ENCODE measurements at regions not wholly inside any gene's neighbourhood (a gene's known extent, or its start where the extent isn't known, plus 50 kb on each side); places are given as distances from the start of the nearest gene placed in this dataset.

DNA sequence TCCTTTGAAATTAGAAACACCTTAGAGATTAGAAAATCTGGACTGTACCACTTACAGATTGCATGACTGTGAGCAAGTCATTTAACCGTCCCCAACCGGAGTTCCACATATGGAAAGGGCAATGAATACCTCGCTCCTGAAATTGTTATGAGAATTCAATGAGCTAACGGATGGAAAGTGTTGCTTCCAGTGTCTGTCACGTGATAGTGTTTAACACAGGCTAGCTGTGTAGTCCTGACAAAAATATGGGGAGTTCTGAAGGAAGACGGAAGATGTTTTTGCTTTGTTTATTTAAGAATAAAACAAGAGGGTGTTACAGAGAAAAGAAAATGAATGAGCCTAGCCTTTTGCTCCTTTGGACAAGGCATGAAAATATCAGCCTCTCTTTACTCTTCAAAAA lies 150.7 kb upstream of the SEMA6D start:
- DNase-seq (ENCODE audit: low spot score, unreplicated experiment), result no peak
- Mint-ChIP-seq H3K27ac (no peak overlapping the region), H3K36me3 (ENCODE audit: insufficient read depth) (no peaks in the 10 kb centered on the region)

DNA sequence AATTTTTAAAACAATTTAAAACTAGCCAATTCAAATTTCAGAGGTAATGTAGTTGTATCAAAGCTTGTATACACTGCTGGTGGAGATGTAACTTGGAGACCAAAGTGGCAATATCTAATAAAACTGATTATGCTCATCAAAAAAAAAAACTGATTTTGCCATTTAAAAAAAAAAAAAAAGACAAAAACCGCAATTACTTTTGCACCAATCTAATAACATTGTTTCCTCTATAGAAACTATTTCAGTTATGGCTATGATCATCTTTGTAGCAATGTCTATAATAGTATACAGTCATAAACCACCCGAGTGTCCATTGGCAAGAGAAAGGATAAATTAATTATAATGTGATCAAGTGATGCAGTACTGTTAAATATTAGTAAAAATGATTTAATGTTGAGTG lies 149.3 kb upstream of the SEMA6D start:
- Mint-ChIP-seq H3K27me3 (no peaks in the 10 kb centered on the region), H3K36me3 (ENCODE audit: insufficient read depth) (no peaks in the 10 kb centered on the region), H3K4me3 (ENCODE audit: low read depth) (no peak overlapping the region), H3K4me1 (ENCODE audit: low read depth) (peaks cover 5% of the 10 kb centered on the region), H3K27ac (no peak overlapping the region), H3K9me3 (ENCODE audit: low read depth) (no peaks in the 10 kb centered on the region)
- TF ChIP-seq, protein P1, sequence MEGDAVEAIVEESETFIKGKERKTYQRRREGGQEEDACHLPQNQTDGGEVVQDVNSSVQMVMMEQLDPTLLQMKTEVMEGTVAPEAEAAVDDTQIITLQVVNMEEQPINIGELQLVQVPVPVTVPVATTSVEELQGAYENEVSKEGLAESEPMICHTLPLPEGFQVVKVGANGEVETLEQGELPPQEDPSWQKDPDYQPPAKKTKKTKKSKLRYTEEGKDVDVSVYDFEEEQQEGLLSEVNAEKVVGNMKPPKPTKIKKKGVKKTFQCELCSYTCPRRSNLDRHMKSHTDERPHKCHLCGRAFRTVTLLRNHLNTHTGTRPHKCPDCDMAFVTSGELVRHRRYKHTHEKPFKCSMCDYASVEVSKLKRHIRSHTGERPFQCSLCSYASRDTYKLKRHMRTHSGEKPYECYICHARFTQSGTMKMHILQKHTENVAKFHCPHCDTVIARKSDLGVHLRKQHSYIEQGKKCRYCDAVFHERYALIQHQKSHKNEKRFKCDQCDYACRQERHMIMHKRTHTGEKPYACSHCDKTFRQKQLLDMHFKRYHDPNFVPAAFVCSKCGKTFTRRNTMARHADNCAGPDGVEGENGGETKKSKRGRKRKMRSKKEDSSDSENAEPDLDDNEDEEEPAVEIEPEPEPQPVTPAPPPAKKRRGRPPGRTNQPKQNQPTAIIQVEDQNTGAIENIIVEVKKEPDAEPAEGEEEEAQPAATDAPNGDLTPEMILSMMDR (IDR thresholded peaks at IDR 0.05; ENCODE audit: unreplicated experiment), result no peak
- DNase-seq (ENCODE audit: low spot score, unreplicated experiment), result no peak

More for the DNA sequence above, 150.7 kb upstream of the SEMA6D start:
- TF ChIP-seq, protein P1 (IDR thresholded peaks at IDR 0.05; ENCODE audit: unreplicated experiment), result no peak
- peaks cover 5% of the 10 kb centered on the region for H3K4me1 Mint-ChIP-seq (ENCODE audit: low read depth)
- no peaks in the 10 kb centered on the region for H3K27me3 Mint-ChIP-seq
- H3K9me3 Mint-ChIP-seq (ENCODE audit: low read depth), result no peaks in the 10 kb centered on the region
- no peak overlapping the region for H3K4me3 Mint-ChIP-seq (ENCODE audit: low read depth)

DNA sequence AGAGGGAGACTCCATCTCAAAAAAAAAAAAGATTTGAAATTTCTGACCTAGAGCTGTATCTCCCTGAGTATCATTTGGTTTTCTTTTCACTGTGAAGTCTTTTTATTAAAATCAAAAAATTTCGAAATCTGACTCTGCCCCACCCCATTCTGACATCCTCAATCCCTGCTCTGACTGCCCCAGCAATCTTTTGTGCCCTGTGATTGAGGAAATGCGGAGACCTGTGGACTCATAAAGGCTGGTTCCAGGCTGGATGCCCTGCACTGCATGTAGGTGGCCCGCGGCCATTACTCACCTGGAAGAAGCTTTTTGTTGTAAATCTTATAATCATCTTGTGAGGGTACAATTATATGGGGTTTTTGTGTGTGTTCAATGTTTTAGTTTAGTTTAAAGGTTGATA lies 147.3 kb upstream of the SEMA6D start:
- no peak for DNase-seq (ENCODE audit: low spot score, unreplicated experiment)
- H3K27ac Mint-ChIP-seq, result no peak overlapping the region
- H3K4me3 Mint-ChIP-seq (ENCODE audit: low read depth), result no peak overlapping the region
- H3K9me3 Mint-ChIP-seq (ENCODE audit: low read depth), result no peaks in the 10 kb centered on the region
- H3K36me3 Mint-ChIP-seq (ENCODE audit: insufficient read depth), result no peaks in the 10 kb centered on the region
- TF ChIP-seq, protein P1 (IDR thresholded peaks at IDR 0.05; ENCODE audit: unreplicated experiment), result no peak
- peaks cover 9% of the 10 kb centered on the region for H3K4me1 Mint-ChIP-seq (ENCODE audit: low read depth)
- no peaks in the 10 kb centered on the region for H3K27me3 Mint-ChIP-seq

DNA sequence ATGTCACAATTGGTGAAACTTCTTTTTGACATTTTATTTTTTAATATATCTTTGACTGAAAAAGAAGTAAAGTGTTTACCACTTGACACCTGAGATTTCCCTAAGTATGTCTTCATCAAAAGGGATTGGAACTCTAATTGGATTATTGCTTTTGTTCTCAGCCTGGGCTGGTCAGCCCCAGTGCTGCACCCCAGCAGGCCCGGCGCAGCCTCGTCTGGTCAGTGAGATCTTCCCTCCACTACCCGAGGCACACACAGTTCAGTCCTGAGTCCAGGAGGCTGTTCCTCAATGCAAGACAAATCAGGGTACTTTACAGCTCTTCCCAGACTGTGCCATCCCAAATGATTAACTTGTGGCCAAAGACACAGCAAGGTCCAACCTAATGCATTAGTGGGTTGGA lies 146.9 kb upstream of the SEMA6D start:
- TF ChIP-seq, protein P1 (IDR thresholded peaks at IDR 0.05; ENCODE audit: unreplicated experiment), result no peak
- Mint-ChIP-seq H3K27me3 (no peaks in the 10 kb centered on the region), H3K27ac (no peak overlapping the region), H3K9me3 (ENCODE audit: low read depth) (no peaks in the 10 kb centered on the region), H3K4me1 (ENCODE audit: low read depth) (peaks cover 12% of the 10 kb centered on the region), H3K36me3 (ENCODE audit: insufficient read depth) (no peaks in the 10 kb centered on the region), H3K4me3 (ENCODE audit: low read depth) (no peak overlapping the region)
- no peak for DNase-seq (ENCODE audit: low spot score, unreplicated experiment)

DNA sequence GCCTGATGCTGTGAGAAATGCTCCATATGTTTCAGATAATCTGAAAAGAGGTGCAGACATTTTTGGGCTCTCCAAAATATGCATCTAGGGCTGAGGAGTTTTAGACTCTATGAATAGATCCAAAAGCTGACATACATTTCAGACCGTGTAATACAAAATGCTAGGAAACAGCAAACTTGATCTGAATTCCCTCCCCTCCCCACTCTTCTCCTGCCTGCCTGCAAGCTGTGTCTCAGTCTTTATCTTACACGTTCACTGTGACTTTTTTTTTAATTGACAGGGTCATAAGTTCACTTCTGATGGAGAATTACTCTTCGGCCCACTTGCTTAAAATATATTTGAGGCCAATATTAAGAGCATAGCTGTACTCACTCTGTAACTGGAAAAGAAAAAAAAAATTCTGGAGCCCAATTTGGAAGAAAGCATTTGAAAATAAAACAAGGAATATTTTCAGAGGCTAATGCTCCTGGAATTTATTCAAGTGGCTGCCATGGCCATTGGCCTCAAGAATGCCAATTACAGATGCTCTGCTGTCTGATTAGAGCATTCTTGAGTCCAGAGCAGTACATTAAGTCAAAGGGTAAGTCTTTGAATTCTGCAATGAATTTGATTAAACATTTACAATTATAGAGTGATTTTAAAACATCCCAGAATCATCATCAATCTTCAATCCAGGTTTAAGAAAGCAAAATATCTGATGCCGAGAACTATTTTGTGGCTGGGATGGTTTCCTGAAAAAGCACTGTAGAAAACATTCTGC lies 146.2 kb upstream of the SEMA6D start:
- H3K36me3 Mint-ChIP-seq (ENCODE audit: insufficient read depth), result no peaks in the 10 kb centered on the region
- no peak for DNase-seq (ENCODE audit: low spot score, unreplicated experiment)
- no peak overlapping the region for H3K27ac Mint-ChIP-seq
- peaks cover 12% of the 10 kb centered on the region for H3K4me1 Mint-ChIP-seq (ENCODE audit: low read depth)
- no peak overlapping the region for H3K4me3 Mint-ChIP-seq (ENCODE audit: low read depth)
- TF ChIP-seq, protein P1 (IDR thresholded peaks at IDR 0.05; ENCODE audit: unreplicated experiment), result no peak
- H3K9me3 Mint-ChIP-seq (ENCODE audit: low read depth), result no peaks in the 10 kb centered on the region
- no peaks in the 10 kb centered on the region for H3K27me3 Mint-ChIP-seq

Measured in progenitor cell of endocrine pancreas (in vitro differentiated cells).